ENCODE measurements at regions not wholly inside any gene's neighbourhood (a gene's known extent, or its start where the extent isn't known, plus 50 kb on each side); places are given as distances from the start of the nearest gene placed in this dataset.

DNA sequence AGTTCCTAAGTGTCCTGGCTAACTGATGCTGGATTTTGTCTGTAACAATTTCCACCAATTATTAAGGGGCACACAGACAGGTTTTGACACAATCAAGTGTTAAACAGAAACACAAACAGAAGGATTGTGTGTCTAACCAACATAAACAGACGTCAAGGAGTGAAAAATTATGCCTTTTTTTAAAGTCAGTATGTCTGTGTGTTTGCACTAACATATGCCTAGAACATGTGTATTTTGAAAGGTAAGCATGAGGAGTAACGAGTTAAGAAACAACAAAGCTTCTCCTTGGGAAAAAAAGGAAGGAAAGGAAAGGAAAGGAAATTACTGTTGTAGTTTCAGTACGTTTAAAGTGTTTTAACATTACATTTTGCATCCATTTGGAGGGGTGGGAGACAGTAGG, 466.3 kb upstream of the ID4 start:
- no peak for TF ChIP-seq CTCF (IDR thresholded peaks at IDR 0.05; ENCODE audit: insufficient read depth, low read length, poor library complexity, severe bottlenecking)
- TF ChIP-seq EZH2phosphoT487 (conservative IDR thresholded peaks at IDR 0.05; ENCODE audit: low read length) = no peak
